Natural killer cell treated with Interleukin-12 subunit alpha and Interleukin-12 subunit beta and Interleukin-15 and Interleukin-18, amount 100 ng/mL, for 72 hours (primary cell): ENCODE measurements at regions not wholly inside any gene's neighbourhood (a gene's known extent, or its start where the extent isn't known, plus 50 kb on each side); places are given as distances from the start of the nearest gene placed in this dataset.

Source experiments
- ATAC-seq, 2 donors: fragments of 150-1000 bp; cut with Tn5 transposase in 1 of 2; sonication (Bioruptor Pico), chemical (Tn5 transposase) in 1 of 2; 2 replicates each; pipeline ENCODE4 v1.10.0; 2021
- DNase-seq: peaks from one replicate; pipeline ENCODE4 v3.0.0; 2022; ENCODE audit warnings: low spot score
- H3K27ac Mint-ChIP-seq, 2 donors: 1 replicate in 1 of 2; 2 replicates in 1 of 2; pipeline ENCODE4 v1.8.0; 2022; ENCODE audit warnings: mixed read lengths in 2 of 2, mild to moderate bottlenecking in 1 of 2, moderate library complexity in 1 of 2
- H3K27me3 Mint-ChIP-seq, 2 donors: 1 replicate in 1 of 2; 2 replicates in 1 of 2; pipeline ENCODE4 v1.8.0; 2022; ENCODE audit warnings: mixed read lengths in 2 of 2
- H3K36me3 Mint-ChIP-seq: one replicate; pipeline ENCODE4 v1.8.0; 2022; ENCODE audit warnings: mixed read lengths
- H3K4me1 Mint-ChIP-seq, 2 donors: 1 replicate in 1 of 2; 2 replicates in 1 of 2; pipeline ENCODE4 v1.8.0; 2022; ENCODE audit warnings: low read depth in 2 of 2, mixed read lengths in 2 of 2, mild to moderate bottlenecking in 1 of 2
- H3K4me3 Mint-ChIP-seq: one replicate; pipeline ENCODE4 v1.8.0; 2022; ENCODE audit warnings: mixed read lengths
- H3K9me3 Mint-ChIP-seq: 2 replicates; pipeline ENCODE4 v1.8.0; 2022; ENCODE audit warnings: mixed read lengths

DNA sequence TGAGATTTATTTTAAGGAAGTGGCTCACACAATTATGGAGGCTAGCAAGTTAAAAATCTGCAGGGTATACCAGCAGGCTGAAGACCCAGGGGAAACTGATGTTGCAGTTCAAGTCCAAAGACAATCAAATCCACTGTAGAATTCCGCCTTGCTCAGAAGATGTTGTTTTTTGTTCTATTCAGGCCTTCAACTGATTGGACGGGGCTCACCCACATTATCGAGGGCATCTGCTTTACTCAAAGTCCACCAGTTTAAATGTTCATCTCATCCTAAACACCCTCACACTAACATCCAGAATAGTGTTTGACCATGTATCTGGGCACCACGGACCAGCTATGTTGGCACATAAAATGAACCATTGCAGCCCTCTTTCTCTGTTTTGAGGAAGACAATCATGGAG lies 211.2 kb upstream of the GPR26 start:
- Mint-ChIP-seq H3K27me3 (peaks cover 4 to 17% of the 10 kb centered on the region in 2 donors), H3K4me1 (peaks cover 3 to 17% of the 10 kb centered on the region in 2 donors), H3K9me3 (no peaks in the 10 kb centered on the region), H3K27ac (no peak overlapping the region), H3K4me3 (no peak overlapping the region), H3K36me3 (no peaks in the 10 kb centered on the region)
- DNase-seq (no peak), ATAC-seq (no peak)

DNA sequence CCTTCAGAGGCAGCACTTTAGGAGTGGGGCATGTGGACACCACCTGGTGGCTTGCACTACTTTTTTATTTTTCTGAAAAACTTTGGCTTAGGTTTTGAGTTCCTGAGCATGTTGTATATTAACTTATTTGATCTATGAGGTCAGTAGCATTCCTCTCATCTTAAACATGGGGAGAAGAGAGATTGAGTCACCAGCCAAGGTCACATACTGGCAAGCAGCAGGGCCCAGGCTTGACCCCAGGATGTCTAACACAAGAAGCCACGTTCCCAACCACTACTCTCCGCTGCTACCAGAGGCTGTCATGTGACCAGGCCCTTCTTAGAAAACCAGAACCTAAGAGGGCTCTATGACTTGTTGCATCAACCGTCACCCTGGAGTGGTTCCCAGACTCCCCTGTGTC lies 210.3 kb upstream of the GPR26 start:
- Mint-ChIP-seq H3K27me3 (peaks cover 4 to 16% of the 10 kb centered on the region in 2 donors), H3K36me3 (no peaks in the 10 kb centered on the region), H3K4me3 (no peak overlapping the region), H3K27ac (no peak overlapping the region), H3K9me3 (no peaks in the 10 kb centered on the region), H3K4me1 (peaks cover 3 to 11% of the 10 kb centered on the region in 2 donors)
- ATAC-seq = no peak
- DNase-seq = no peak

DNA sequence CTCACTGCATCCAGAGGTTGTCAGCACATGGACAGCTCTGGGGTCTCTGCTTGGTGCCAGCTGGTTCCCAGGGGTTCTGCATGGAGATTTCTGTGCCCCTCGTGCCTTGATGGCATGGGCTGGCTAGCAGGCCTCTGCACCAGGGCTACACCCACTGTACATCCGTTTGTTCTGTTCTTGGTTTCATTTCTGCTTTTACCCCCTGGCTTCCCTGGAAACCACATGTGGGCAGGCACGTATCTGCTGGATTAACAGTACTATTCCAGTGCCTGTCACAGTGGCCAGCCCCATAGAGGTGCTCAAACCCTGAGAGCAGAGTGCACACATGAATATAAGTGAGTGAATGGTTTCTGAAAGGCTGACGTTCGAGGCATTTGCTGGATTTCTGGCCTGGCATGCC lies 207.2 kb upstream of the GPR26 start:
- no peak overlapping the region for H3K27ac Mint-ChIP-seq
- no peaks in the 10 kb centered on the region for H3K9me3 Mint-ChIP-seq
- ATAC-seq (no peak), DNase-seq (no peak)
- H3K36me3 Mint-ChIP-seq = no peaks in the 10 kb centered on the region
- H3K4me1 Mint-ChIP-seq = no peaks in the 10 kb centered on the region
- peaks cover 4 to 12% of the 10 kb centered on the region in 2 donors for H3K27me3 Mint-ChIP-seq
- H3K4me3 Mint-ChIP-seq = no peak overlapping the region

DNA sequence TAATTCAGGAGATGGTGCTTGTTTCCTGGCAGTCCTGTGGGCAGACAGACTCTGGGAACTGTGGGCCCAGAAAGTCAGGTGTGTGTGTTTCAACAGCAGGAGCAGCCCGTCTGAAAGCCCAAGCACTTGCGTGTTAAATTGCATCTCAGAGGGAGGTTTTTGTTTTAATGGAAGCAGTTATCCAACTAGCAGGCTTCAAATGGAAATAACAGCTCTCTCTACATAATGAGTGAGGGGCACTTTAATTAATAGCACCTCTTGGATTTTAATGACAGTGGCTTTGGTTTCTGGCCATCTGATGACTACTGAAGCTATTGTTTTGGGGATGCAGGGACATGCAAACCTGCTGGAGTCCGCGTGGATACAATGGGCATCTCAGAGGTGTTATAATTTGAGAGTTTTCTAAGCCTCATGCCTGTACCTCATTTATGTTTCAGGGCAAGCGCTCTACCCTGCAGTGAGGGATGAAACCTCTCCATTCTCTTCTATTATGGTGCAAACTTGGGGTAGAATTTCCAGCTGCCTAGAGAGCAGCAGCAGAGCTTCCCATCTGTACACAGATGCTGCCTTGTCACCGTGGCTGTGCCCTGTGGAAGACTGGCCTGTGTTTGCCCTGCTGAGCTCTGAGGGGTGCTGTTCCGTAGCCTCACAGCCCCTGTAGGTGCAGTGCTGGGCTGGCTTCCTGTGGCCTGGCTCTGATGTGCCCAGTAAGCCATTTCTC lies 206.6 kb upstream of the GPR26 start:
- no peaks in the 10 kb centered on the region for H3K9me3 Mint-ChIP-seq
- H3K27ac Mint-ChIP-seq = no peak overlapping the region
- H3K36me3 Mint-ChIP-seq = no peaks in the 10 kb centered on the region
- H3K4me3 Mint-ChIP-seq = no peak overlapping the region
- H3K4me1 Mint-ChIP-seq = no peaks in the 10 kb centered on the region
- peak in 1 of 2 donors; percentile 22 for ATAC-seq
- no peak for DNase-seq
- peaks cover 4 to 12% of the 10 kb centered on the region in 2 donors for H3K27me3 Mint-ChIP-seq

DNA sequence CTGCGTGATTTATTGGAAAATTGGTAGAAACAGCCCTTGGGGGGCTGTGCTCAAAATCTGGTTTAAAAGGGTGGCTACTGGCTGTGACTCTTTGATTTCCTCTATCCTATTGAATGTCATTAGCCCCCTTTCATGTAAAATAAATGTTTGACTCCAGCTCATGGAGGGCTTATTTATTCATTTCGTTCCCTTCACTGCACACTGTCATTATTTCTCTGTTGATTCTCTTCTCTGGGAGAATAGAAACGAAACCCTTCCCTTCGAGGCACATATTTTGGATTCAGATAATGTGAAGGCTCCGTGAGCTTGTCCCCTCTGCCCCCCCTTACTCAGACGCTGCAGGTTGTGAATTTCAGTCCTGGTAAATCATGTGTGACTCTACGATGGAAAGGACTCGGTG lies 203.9 kb upstream of the GPR26 start:
- Mint-ChIP-seq H3K27ac (no peak overlapping the region), H3K4me3 (no peak overlapping the region), H3K4me1 (no peaks in the 10 kb centered on the region), H3K9me3 (no peaks in the 10 kb centered on the region), H3K27me3 (peaks cover 4 to 14% of the 10 kb centered on the region in 2 donors), H3K36me3 (no peaks in the 10 kb centered on the region)
- ATAC-seq = no peak
- DNase-seq = no peak

DNA sequence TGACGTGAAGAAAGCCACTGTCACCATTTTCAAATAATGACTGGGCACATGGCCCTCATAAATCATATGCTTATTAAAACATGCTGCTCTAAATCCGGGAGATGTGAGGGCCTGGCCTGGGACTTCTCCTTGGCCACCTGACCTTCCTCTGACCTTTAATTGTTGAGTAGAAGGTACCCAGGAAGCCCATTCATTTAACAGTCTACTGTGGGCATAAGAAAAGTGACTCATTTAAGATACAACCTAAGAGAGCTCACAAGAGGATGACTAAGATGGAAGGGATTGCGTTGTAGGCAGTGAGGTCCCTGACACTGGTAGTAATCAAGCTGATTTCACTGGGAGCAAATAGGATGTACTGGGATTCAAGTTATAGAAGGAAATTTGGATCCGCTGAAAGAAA lies 203.4 kb upstream of the GPR26 start:
- Mint-ChIP-seq H3K27ac (no peak overlapping the region), H3K9me3 (no peaks in the 10 kb centered on the region), H3K4me1 (no peaks in the 10 kb centered on the region), H3K36me3 (no peaks in the 10 kb centered on the region), H3K4me3 (no peak overlapping the region), H3K27me3 (peaks cover 4 to 14% of the 10 kb centered on the region in 2 donors)
- no peak for ATAC-seq
- no peak for DNase-seq

DNA sequence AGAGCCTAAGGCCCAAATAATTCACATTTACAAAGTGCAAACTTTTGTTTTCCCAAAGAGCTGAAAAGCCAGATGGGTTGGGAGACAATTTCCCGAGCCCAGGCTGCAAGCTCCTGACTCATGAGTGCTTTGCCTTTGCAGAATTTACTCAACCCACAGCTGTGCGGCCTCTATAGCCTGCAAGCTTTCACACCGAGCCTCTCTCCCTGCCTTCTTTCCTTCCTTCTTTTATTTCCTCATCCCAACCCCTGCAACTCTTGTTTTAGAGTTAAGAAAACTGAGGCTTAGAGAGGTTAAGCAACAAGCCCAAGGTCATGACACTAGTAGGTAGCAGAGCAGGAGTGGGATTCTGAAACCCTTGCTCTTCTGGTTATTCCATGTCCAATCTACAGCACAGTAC lies 203.0 kb upstream of the GPR26 start:
- H3K27me3 Mint-ChIP-seq = peaks cover 4 to 14% of the 10 kb centered on the region in 2 donors
- H3K9me3 Mint-ChIP-seq = no peaks in the 10 kb centered on the region
- no peaks in the 10 kb centered on the region for H3K4me1 Mint-ChIP-seq
- H3K27ac Mint-ChIP-seq = no peak overlapping the region
- ATAC-seq (no peak), DNase-seq (no peak)
- no peak overlapping the region for H3K4me3 Mint-ChIP-seq
- H3K36me3 Mint-ChIP-seq = no peaks in the 10 kb centered on the region

DNA sequence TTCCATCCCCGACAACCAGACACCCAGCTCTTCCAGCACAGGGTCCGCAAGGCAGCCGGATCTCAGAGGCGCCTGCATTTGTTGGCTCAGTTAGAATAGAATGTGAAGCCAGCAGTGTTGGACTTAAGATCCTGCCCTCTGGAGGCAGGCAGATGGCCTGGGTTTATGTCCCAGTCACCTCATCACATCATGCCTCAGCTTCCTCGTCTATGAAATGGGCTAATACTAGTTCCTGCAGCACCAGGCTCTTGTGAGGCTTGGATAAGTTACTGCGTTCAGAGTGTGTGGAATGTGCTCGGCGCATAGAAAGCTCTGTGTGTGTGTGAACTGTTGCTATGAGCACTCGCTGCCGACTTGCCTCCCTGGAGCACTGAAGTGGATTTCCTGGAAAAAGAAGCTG lies 202.5 kb upstream of the GPR26 start:
- no peak overlapping the region for H3K27ac Mint-ChIP-seq
- no peak for ATAC-seq
- no peaks in the 10 kb centered on the region for H3K9me3 Mint-ChIP-seq
- no peaks in the 10 kb centered on the region for H3K4me1 Mint-ChIP-seq
- no peaks in the 10 kb centered on the region for H3K36me3 Mint-ChIP-seq
- no peak for DNase-seq
- peaks cover 4 to 10% of the 10 kb centered on the region in 2 donors for H3K27me3 Mint-ChIP-seq
- no peak overlapping the region for H3K4me3 Mint-ChIP-seq

DNA sequence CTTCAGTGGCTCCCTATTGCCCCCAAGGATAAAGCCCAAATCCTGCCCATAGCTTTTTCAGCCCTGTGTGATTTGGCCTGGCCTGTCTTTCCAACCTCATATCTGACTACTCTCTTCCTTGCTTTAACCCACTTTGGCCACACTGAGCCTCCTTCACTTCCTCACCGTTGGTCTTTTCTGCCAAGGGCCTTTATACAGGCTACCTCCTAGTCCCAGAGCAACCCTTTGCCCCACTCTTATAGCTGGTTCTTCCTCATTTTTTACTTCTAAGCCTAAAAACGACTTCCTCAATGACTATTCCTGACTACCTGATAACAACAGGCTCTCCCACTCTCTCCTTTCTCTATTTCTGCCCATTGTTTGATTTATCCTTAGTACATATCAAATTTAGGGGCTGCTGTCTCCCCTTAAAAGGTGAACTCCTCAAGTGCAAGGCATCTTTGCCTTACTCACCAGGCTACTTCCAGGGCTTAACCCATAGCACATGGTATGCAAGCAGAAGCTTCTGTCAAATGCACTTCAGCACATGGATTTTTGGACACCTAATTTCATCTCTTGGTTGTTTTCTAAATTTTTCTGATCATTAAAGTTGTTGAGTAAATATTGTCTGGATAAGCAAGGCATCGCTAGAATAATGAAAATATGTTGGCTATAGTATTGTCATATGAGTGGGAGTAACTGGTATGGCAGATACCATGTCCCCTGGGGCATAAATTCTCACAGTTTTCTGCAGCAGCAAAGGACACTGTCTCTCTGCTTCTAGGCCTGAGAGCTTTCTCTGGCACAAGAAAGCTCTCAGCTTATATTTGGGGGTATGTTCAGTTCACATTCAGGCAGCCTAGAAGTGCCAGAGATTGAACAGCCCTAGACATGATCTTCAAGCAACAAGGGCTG lies 201.5 kb upstream of the GPR26 start:
- Mint-ChIP-seq H3K9me3 (no peaks in the 10 kb centered on the region), H3K27me3 (peaks cover 0 to 8% of the 10 kb centered on the region in 2 donors), H3K27ac (no peak overlapping the region), H3K4me3 (no peak overlapping the region), H3K36me3 (no peaks in the 10 kb centered on the region), H3K4me1 (no peaks in the 10 kb centered on the region)
- ATAC-seq (no peak), DNase-seq (no peak)

DNA sequence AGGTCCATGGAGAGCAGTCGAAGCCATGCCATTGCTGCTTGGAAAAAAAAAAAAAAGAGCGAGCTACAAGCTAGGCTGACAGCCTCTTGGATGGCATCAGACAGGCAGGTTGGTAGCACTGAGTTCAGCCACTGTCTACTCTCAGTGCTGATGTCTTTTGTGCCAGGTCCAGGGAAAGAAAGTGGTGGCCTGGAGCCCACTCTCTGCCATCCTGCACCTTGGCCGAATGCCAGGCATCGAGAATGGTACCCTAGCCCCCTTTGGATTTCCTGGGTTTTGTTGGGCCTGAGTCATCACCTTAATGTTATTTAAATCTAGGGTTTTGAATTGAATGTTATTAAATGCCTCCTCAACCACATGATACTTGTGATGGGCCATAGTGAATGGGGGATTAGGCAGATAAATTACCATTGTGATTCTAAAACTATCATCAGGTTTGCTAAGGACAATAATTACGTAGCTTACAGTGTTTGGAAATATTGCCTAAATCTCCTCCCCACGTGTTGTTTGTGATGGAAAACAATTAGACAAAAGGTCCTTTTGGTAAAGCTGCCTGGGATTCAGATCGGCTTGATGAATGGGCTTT lies 195.7 kb upstream of the GPR26 start:
- H3K9me3 Mint-ChIP-seq = no peaks in the 10 kb centered on the region
- no peak for ATAC-seq
- H3K4me1 Mint-ChIP-seq = no peaks in the 10 kb centered on the region

DNA sequence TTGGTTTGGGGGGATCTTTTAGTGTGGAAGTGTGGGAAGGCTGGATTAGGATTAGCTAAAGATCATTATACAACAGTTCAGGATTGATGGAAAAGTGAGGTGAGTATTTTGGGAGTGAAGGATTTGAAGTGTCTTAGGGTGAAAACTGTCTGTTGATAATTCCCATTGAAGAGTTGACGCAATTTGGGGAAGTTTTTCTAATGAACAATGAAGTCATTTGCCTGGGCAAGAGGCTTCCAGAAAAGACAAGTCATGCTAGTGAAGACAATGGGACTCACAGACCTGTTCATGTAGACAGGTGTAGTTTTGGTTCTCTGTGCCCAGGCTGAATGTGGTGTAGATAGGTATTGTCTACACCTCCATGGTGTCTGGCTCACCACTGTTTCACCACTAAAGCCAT lies 194.3 kb upstream of the GPR26 start:
- DNase-seq (no peak), ATAC-seq (no peak)
- Mint-ChIP-seq H3K36me3 (no peaks in the 10 kb centered on the region), H3K4me3 (no peak overlapping the region), H3K27me3 (peaks cover 7 to 16% of the 10 kb centered on the region in 2 donors), H3K4me1 (no peaks in the 10 kb centered on the region), H3K9me3 (no peaks in the 10 kb centered on the region), H3K27ac (no peak overlapping the region)

More for the DNA sequence above, 195.7 kb upstream of the GPR26 start:
- no peak for DNase-seq
- Mint-ChIP-seq H3K27me3 (peaks cover 7 to 16% of the 10 kb centered on the region in 2 donors), H3K4me3 (no peak overlapping the region), H3K36me3 (no peaks in the 10 kb centered on the region), H3K27ac (no peak overlapping the region)

DNA sequence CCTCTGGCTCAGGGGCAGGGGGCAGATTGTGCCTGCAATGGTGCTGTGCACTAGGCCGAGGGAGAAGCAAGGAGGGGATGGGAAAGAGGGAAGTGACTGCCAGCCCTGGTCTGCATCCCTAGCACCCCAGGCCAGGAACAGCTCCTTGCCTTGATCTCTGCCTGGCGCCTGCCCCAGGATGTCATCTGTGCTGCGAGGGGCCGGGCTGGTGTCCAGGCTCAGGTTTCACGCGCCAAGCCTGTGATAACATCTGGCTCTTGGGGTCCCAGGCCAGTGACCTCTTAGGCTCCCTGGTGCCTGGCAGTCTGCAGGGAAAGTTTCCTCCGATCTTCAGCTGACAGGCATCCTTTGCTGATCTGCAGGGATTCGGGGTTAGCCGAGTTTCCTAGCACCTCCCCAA lies 193.5 kb upstream of the GPR26 start:
- Mint-ChIP-seq H3K9me3 (no peaks in the 10 kb centered on the region), H3K36me3 (no peaks in the 10 kb centered on the region), H3K27ac (no peak overlapping the region), H3K4me3 (no peak overlapping the region), H3K4me1 (no peaks in the 10 kb centered on the region), H3K27me3 (peaks cover 7 to 16% of the 10 kb centered on the region in 2 donors)
- DNase-seq = no peak
- ATAC-seq = no peak

DNA sequence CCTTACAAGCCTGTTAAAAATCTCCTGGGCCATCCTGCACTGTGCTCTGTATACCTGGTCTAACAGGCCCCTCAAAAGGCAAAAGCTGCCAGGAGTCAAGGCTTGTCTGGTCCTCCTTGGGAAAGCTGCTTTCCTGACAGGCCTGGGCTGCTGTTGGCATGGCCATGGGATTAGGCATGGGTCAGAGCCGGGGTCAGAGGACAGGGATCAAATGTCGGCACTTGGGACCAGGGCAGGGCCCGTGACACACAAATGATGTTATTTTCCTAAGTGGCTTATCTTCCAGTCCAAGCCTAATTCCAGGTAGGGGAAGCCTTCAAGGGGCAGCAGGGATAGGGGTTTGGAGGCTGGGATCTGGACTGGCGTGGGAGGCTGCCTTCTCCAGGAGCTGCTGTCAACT lies 191.5 kb upstream of the GPR26 start:
- ATAC-seq (no peak), DNase-seq (no peak)
- Mint-ChIP-seq H3K4me1 (no peaks in the 10 kb centered on the region), H3K36me3 (no peaks in the 10 kb centered on the region), H3K4me3 (no peak overlapping the region), H3K27me3 (peaks cover 16 to 23% of the 10 kb centered on the region in 2 donors), H3K27ac (no peak overlapping the region), H3K9me3 (no peaks in the 10 kb centered on the region)

DNA sequence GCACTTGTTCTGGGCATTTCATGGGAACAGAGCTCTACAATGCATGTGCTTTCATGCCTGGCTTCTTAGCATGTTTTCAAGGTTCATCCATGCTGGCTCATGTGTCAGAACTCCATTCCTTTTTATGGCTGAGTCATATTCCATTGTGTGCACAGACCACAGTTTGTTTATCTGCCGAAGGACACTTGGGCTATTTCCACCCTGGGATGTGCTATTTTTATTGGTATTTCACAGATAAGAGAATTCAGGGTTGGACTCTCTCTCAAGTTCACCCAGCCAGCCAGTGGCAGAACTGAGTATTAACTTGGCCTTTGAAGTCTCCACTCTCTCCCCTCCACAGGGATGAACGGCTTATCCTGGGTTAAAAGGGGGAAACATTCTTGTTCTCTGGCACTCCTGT lies 190.7 kb upstream of the GPR26 start:
- ATAC-seq = no peak
- Mint-ChIP-seq H3K36me3 (no peaks in the 10 kb centered on the region), H3K9me3 (no peaks in the 10 kb centered on the region), H3K27ac (no peak overlapping the region), H3K4me1 (no peaks in the 10 kb centered on the region), H3K27me3 (peaks cover 16 to 28% of the 10 kb centered on the region in 2 donors), H3K4me3 (no peak overlapping the region)
- no peak for DNase-seq
